HEK293T (cell line): ENCODE measurements at regions not wholly inside any gene's neighbourhood (a gene's known extent, or its start where the extent isn't known, plus 50 kb on each side); places are given as distances from the start of the nearest gene placed in this dataset.

Source experiments
- ARNT ChIP-seq: fragments of 450-650 bp; IDR thresholded peaks from 2 replicates; pipeline ENCODE4 v1.6.1; 2017; ENCODE audit warnings: mild to moderate bottlenecking
- ELF4 ChIP-seq: fragments of 450-650 bp; IDR thresholded peaks from 2 replicates; pipeline ENCODE4 v1.6.1; 2017; ENCODE audit warnings: antibody characterized with exemption
- NFRKB ChIP-seq: fragments of 450-650 bp; IDR thresholded peaks from 2 replicates; pipeline ENCODE4 v1.6.1; 2016; ENCODE audit warnings: mild to moderate bottlenecking, moderate library complexity
- SUZ12 ChIP-seq: fragments of 450-650 bp; IDR thresholded peaks from 2 replicates; pipeline ENCODE4 v1.6.1; 2016; ENCODE audit warnings: mild to moderate bottlenecking

GRCh38 chr4:14434483-14434882 lies 567.8 kb upstream of the CPEB2 start:
- TF ChIP-seq NFRKB (no peak), SUZ12 (no peak), ELF4 (no peak), ARNT (no peak)
